ENCODE measurements at regions not wholly inside any gene's neighbourhood (a gene's known extent, or its start where the extent isn't known, plus 50 kb on each side); places are given as distances from the start of the nearest gene placed in this dataset.
"Not testable (repeated sequence)": the region's sequence is repeated elsewhere in the genome, so short reads cannot be mapped to it uniquely, and the experiment has no call there.

DNA sequence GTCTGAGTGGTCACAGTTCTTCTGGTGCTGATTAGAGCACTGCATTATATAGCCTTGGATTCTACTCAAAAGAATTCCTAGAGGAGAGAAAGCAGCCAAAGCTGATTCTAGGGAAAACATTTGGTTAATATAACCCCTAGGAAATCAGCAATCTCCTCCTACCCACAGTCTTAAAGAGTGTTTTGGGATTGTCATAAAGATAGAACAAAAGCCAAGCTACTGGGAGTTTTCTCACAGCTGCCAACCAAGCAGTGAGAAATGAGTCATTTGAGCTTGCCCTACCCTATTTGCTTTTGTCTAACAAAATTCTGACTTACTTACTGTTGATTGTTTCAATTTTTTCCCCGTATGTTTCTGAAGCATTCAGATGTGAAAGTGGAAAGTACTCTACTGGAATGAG is 469.3 kb downstream of the PLCL1 start:
- TF ChIP-seq, protein P1, sequence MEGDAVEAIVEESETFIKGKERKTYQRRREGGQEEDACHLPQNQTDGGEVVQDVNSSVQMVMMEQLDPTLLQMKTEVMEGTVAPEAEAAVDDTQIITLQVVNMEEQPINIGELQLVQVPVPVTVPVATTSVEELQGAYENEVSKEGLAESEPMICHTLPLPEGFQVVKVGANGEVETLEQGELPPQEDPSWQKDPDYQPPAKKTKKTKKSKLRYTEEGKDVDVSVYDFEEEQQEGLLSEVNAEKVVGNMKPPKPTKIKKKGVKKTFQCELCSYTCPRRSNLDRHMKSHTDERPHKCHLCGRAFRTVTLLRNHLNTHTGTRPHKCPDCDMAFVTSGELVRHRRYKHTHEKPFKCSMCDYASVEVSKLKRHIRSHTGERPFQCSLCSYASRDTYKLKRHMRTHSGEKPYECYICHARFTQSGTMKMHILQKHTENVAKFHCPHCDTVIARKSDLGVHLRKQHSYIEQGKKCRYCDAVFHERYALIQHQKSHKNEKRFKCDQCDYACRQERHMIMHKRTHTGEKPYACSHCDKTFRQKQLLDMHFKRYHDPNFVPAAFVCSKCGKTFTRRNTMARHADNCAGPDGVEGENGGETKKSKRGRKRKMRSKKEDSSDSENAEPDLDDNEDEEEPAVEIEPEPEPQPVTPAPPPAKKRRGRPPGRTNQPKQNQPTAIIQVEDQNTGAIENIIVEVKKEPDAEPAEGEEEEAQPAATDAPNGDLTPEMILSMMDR (IDR thresholded peaks at IDR 0.05), result no peak
- no peak for TF ChIP-seq POLR2A (IDR thresholded peaks at IDR 0.05)
- no peak for TF ChIP-seq POLR2AphosphoS5 (IDR thresholded peaks at IDR 0.05)
- no peak overlapping the region for H3K4me3 ChIP-seq
- peaks cover 4% of the 10 kb centered on the region for H3K4me1 ChIP-seq
- no peaks in the 10 kb centered on the region for H3K9me3 ChIP-seq
- H3K27ac ChIP-seq, result no peak overlapping the region
- no peak for DNase-seq (ENCODE audit: low spot score in 2 of 2)
- no peaks in the 10 kb centered on the region for H3K27me3 ChIP-seq
- WGBS, result 14% methylated on average over 1 of the region's 1 CpG
- no peaks in the 10 kb centered on the region for H3K36me3 ChIP-seq

DNA sequence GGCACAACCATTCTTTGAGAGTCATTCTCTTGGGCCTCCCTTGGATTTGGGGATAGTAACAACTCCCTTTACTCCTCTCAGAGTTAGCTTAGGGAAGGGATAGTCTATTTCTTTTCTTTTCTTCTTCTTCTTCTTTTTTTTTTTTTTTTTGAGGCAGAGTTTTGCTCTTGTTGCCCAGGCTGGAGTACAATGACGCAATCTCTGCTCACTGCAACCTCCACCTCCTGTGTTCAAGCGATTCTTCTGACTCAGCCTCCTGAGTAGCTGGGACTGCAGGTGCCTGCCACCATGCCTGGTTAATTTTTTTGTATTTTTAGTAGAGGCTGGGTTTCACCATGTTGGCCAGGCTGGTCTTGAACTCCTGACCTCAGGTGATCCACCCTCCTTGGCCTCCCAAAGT is 465.8 kb downstream of the PLCL1 start:
- H3K27me3 ChIP-seq; H3K27ac ChIP-seq; H3K4me1 ChIP-seq; H3K4me3 ChIP-seq; H3K9me3 ChIP-seq; H3K36me3 ChIP-seq; DNase-seq (ENCODE audit: low spot score in 2 of 2): not testable (repeated sequence)
- 96% methylated on average over 2 of the region's 2 CpGs for WGBS

DNA sequence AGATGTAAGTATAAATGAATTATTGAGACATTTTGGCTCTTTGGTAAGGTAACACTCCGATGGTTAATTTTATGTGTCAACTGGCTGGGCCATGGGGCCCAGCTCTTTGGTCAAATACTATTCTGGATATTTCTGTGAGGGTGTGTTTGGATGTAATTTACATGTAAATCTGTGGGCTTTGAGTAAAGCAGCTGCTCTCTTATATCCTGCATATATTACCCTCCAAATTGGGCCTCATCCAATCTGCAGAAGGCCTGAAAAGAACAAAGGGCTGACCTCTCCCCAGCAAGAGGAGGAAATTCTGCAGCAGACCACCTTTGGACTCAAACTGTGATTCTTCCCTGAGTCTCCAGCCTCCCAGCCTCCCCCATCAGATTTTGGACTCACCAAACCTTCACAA is 464.1 kb downstream of the PLCL1 start:
- Histone ChIP-seq H3K9me3 (no peaks in the 10 kb centered on the region), H3K27ac (no peak overlapping the region), H3K4me1 (no peaks in the 10 kb centered on the region), H3K27me3 (no peaks in the 10 kb centered on the region), H3K36me3 (no peaks in the 10 kb centered on the region), H3K4me3 (no peak overlapping the region)
- WGBS, result 92% methylated on average over 1 of the region's 1 CpG
- TF ChIP-seq POLR2A (IDR thresholded peaks at IDR 0.05) (no peak), POLR2AphosphoS5 (IDR thresholded peaks at IDR 0.05) (no peak), EP300 (IDR thresholded peaks at IDR 0.05) (no peak)
- TF ChIP-seq, protein P1 (IDR thresholded peaks at IDR 0.05), result no peak
- no peak for DNase-seq (ENCODE audit: low spot score in 2 of 2)

DNA sequence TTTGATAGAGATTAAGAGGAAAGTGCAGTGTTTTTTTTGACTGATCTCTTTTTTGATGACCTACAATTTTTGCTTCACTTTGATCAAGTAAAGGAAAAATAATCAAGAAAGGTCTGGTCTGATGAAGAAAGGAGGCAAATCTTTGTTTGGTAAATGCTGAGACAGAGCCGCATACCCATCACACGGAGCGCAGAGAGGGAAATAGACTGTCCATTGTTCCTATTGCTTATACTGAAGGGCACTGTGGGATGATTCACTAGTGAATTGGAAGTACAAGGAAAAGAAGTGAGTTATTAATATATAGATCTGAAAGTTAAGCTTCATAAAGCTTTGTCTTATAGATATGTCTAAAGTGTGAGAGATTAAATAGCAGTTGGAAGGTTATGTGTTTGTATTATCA is 455.1 kb downstream of the PLCL1 start:
- WGBS, result 85% methylated on average over 3 of the region's 3 CpGs
- H3K9me3 ChIP-seq, result no peaks in the 10 kb centered on the region
- no peaks in the 10 kb centered on the region for H3K27me3 ChIP-seq
- no peak for DNase-seq (ENCODE audit: low spot score in 2 of 2)
- TF ChIP-seq POLR2A (IDR thresholded peaks at IDR 0.05) (no peak), POLR2AphosphoS5 (IDR thresholded peaks at IDR 0.05) (no peak), EP300 (IDR thresholded peaks at IDR 0.05) (no peak)
- TF ChIP-seq, protein P1 (IDR thresholded peaks at IDR 0.05), result no peak
- no peaks in the 10 kb centered on the region for H3K4me1 ChIP-seq
- H3K27ac ChIP-seq, result no peak overlapping the region
- no peak overlapping the region for H3K4me3 ChIP-seq
- no peaks in the 10 kb centered on the region for H3K36me3 ChIP-seq

DNA sequence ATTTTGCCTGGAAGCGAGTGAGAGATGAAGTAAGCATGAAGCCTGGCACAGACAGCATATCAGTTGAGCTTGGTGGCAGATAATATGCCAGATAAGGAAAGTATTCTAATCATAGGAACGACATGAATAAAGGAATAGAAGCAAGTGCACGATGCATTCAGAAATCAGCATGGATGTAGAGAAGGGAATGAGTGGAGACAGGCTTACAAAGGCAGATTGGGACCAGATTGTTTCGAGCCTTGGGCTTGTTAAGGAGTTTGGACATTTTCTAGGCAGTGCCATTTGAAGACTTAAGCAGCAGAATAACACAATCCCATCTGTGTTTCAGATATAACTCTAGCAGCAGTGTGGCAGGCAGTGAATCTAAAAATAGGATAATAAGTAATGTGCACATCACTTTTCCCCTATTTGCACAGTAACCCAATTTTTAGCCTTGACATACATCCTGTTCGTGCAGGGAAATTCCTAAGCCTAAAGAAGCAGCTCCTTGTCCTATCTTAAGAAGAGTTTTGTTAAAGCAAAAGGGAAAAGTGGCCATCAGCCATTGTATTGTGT is 450.2 kb downstream of the PLCL1 start:
- WGBS, result 37% methylated on average over 5 of the region's 5 CpGs
- Histone ChIP-seq H3K4me1 (no peaks in the 10 kb centered on the region), H3K27ac (no peak overlapping the region), H3K4me3 (no peak overlapping the region), H3K27me3 (no peaks in the 10 kb centered on the region), H3K9me3 (no peaks in the 10 kb centered on the region), H3K36me3 (no peaks in the 10 kb centered on the region)
- TF ChIP-seq POLR2AphosphoS5 (IDR thresholded peaks at IDR 0.05), result no peak
- DNase-seq (ENCODE audit: low spot score in 2 of 2), result no peak

DNA sequence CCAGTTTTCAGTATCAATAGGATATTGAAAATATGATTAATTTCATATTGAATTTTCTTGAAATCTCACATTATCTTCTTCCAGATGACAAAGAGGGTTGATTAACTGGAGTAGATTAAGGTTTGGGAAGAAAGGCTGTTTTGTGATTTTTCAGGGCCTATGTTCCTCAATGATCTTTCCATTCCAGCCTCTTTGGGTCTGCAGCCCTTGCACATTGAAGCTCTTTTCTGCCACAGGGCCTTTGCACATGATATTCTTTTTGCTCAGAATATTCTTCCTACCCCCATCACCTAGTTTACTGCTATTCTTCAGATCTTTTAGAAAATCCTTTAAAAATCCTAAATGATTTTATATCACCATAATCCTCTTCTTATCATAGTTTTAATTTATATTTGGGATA is 449.6 kb downstream of the PLCL1 start:
- Histone ChIP-seq H3K9me3 (no peaks in the 10 kb centered on the region), H3K4me1 (no peaks in the 10 kb centered on the region), H3K36me3 (no peaks in the 10 kb centered on the region), H3K4me3 (no peak overlapping the region), H3K27ac (no peak overlapping the region), H3K27me3 (no peaks in the 10 kb centered on the region)
- TF ChIP-seq EP300 (IDR thresholded peaks at IDR 0.05), result no peak
- TF ChIP-seq POLR2A (IDR thresholded peaks at IDR 0.05), result no peak
- TF ChIP-seq, protein P1 (IDR thresholded peaks at IDR 0.05), result no peak
- no peak for TF ChIP-seq POLR2AphosphoS5 (IDR thresholded peaks at IDR 0.05)
- DNase-seq (ENCODE audit: low spot score in 2 of 2), result no peak

Measured in suprapubic skin (tissue), 4 donors.